ENCODE measurements at regions not wholly inside any gene's neighbourhood (a gene's known extent, or its start where the extent isn't known, plus 50 kb on each side); places are given as distances from the start of the nearest gene placed in this dataset.

DNA sequence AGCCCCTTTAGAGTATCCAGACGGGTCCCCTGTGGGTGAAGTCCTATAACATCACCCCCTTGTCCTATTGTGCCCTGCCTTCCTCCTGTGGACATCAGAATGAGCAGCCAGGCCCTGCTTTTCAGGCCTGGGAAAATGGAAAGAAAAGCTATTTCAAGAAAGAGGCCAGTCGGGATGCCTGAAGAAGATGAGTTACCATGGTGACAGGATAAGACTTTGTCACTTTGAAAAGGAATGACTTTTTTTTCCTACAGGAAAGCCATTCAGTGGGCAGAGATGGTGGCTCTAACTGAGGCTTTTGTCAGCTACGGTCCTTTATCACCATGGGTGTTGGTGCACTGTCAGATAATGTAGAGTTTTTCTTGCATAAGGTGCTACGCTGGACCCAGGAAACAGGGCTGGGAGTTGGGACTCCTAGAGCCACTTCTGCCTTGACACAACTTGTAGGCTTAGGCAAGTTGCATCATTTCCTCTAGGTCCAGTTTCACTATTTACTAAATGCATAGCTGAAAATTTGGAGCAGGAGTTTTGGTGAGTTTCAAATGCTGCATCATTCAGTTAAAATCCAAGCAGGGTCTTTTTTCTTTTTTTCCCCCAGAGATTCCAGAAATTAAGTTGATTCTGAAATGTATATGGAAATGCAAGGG lies 179.0 kb upstream of the ADRA1D start:
- no peak for DNase-seq

DNA sequence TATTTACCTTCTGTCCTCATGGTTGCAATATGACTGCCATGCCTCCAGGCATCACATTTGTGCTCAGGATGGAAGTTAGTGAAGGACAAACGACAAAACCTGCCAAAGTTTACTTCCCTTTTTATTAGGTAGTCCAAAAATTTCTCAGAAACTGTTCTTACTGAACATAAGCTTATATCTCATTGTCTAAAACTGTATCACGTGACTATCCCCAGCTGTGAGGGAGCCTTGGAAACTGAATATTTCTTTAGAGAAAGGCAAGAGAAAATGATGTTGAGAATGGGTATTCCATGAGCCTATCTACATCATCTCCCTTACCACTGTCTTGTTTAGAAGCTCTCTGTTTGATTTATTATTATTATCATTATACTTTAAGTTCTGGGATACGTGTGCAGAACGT lies 169.1 kb upstream of the ADRA1D start:
- no peak for DNase-seq

DNA sequence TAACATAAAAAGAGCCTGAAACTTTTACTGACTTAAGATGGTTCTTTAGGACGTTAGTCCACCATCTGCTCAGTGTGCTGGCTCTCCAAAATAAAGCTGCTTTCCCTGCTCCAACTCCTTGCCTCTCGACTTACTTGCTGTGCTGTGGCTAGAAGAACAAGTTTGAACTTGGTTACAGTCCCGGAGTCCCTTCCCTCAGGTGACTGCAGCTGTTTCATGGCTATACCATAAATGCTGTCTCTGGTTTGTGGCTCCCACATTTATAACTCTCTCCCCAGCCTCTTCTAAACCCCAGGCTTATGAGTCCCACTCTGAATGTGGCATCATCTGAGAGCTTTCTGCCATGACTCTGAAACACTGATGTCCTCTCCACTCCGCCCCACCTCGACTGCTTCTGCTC lies 166.2 kb upstream of the ADRA1D start:
- DNase-seq: no peak

DNA sequence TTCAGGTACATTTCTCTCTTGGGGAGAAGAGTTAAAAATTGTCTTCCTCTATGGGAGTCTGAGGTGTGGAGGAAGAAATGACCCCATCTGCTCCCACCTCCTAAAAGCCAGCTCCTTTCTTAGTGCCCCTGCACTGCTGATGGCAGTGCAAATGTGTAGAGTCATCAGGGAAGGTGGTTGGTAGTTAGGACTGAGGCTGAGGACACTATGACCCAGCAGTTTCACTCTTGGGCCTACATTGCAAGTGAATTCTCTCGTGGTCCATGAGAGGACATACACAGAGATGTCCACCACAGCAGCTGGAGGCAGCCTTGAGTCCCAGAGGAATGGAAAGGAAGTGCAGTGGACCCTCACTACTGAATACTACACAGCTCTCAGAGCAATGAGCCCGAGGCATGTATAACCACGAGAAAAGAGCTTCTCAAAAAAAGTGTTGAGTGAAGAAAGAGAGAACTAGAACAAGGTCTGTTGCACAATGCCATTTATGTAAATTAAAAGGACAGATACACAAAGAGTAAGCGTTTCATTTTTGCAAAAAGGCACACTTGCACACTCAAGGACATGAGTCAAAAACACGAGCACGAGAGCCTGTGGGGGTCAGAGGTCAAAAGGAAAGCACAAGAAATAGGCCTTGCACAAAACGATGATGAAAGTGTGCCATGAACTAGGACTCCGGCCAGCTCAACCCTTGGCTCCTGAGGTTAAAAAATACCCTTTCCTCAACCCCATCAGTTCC lies 164.4 kb upstream of the ADRA1D start:
- DNase-seq: no peak

DNA sequence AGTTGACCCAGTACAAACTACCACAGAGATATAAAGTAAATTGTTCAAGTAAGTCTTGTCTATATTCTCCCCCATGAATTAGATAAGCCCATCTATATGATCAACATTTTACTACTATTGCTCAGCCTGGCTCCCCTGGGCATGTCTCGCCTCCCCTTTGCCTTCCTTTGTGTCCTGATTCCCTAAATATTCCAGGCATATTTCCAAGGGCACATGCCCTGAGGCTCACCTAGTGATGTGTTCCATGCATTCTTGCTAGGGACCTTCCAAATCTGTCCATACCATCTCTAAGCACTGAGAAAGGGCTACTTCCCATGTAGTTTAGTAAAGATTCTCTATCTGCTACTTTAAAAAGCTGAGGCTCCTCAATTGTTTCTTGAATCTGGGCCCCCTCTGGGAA lies 163.1 kb upstream of the ADRA1D start:
- no peak for DNase-seq

DNA sequence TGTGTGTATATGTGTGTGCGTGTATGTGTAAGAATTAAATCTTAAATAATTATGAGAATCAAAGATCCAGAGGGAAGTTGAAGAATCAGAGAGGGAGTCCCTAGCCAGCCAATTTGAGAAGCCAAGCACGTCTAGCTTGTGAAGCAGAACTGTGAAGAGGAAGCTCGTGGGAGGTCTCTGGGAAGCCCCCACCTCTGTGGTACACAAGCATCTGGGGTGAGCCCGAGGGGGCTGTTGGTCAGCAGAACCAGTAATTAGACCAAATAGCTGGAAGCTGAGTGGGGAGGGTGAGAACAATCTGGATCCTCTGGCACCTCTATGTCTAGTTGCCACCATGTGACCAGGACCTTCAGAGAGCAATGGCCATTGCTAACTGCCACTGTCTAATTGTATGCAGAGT lies 162.7 kb upstream of the ADRA1D start:
- no peak for DNase-seq

DNA sequence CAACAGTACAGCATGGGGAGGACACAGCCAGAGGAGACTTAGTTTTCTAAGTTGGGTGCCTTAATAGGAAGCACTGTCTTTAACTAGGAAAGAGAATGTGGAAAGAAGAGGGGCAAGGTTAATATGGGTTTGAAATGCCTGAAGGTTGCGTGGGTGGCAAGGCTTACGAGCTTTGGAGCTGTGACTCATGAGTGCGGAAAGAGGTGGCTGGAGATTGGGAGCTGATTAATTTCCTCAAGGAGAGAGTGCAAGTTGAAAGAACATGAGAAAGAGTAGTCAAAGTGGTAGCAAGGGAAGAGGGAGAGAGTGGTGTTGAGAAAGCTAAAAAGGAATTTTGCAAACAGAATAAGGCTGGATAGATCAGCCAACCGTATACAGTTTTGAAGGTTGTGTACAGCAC lies 157.5 kb upstream of the ADRA1D start:
- no peak for DNase-seq

DNA sequence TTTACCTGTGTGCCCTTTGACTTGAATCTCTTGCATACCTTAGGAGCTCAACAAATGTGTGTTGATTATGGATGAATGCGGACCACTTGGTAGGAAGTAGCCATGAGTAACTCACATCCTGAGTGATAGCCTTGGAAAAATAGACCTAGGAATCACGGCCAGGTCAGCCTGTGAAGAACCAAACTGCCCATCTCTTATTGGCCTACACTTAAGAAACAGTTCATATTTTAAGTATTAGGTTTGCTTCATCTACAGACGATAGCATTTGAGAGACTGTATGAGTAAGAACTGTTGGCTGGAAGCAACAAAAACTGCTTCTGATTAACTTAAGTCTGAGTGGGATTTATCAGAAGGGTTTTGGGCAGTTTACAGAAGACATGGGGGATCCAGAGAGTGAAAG lies 152.5 kb upstream of the ADRA1D start:
- no peak for DNase-seq

DNA sequence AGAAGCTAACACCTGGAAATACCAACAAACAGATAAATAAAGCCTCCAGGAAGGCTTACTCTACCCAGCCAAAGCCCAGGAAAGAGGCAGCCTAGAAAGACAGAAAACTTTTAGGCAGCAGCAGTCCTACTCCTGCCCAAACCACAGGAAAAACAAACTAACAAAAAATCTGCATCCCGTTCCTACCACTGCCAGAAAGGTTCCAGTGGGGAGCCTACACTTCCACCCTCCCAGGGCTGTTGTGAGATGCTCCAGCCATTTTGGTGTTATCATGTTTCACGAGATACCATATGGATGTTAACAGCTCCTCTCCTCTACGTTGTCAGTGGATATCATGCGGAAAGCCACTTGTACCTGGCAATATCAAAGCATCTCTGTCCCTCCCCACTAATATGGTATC lies 135.9 kb upstream of the ADRA1D start:
- no peak for DNase-seq

DNA sequence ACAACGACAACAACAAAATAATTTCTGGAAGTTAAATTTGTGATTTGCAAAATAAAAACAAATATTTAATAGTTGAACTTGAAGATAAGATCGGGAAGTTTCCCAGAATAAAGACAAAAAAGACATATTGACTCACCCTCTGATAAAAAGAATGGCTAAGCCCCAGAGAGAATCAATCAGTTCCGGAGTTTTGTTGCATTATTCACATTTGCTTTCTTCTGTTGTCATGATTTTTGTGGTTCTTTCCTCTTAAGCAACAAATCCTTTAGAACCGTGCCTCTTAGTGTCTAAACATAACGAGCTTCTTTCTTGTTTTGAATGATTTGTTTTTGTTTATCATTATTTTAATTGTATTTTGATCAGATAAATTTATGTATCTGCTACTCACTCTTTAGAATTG lies 134.9 kb upstream of the ADRA1D start:
- DNase-seq: no peak

DNA sequence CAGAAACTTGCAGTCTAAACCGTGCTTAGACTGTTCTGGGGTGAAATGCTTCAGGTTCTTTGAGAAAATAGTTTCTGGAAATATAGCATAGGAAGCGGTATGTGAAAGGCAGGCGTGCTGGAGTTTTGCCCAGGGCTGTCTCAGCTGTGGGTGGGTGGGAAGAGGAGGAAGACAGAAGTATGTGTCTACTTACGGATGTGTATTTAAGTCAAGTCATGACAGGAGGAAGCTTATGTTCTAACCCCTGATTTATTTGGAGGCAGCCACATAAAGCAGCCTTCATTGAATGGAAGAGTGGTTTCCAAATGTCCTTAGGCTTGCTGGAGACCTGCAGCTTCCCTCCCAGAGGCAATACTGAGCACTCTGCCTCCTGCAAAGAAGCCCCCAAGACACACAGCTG lies 126.8 kb upstream of the ADRA1D start:
- DNase-seq: no peak

DNA sequence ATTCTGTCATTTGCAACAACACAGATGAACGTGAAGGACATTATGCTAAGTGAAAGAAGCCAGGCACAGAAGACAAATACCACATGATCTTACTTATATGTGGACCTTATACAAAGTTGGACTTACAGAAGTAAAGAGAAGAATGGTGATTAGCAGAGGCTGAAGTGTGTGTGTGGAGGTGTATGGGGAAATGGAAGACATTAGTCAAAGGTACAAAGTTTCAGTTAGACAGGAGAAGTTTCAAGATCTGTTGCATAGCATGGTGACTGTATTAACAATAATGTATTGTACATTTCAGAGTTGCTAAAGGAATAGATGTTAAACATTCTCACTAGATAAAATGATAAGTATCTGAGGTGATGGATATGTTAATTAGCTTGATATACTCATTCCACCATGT lies 124.4 kb upstream of the ADRA1D start:
- no peak for DNase-seq

DNA sequence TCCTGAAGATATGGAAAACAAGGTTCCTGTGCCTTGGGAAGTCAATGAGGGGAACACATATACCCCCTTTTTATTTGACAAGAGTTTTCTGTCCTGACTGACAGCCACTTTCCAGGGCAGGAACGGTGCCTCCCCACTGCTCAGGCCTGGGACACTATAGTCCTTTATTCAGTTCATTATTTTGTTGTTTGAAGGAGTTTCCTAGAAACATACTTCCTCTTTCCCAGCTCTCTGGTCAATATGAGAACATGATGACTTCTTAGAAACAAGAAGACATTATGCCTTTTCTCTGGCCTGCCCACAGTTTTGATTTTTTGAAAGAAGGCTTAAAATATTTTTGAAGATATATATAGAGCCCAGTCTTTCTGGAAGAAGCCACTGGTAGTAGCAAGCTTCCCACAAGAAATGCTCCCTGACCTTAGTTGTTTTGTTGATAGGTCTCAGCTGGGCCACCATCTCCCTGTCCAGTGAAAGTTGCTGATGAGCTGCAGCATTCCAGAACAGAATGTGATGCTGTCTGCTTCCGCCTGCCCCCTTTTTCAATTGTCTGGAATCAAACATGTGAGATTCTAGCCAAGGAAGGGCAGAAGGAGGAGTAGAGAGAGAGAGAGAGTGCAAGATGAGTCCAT lies 122.7 kb upstream of the ADRA1D start:
- no peak for DNase-seq

DNA sequence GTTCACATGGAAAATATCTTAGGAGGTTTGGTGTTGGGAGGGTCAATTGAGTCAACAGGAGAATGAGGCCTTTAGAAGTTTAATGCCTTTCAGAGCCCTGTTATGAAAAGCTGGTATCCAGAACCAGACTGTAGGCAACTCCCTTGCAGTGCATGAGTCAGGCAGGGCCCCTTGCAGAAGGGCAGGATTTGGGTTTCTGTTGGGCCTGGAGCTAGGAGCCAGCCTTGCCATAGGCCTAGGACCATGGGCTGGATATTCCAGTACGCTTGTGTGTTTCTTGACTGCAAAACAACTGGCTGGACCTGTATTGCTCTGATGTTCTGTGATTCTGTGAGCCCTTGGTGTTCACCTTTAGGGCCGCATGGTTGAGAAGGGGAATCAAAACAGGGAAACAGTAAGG lies 121.8 kb upstream of the ADRA1D start:
- DNase-seq: no peak

DNA sequence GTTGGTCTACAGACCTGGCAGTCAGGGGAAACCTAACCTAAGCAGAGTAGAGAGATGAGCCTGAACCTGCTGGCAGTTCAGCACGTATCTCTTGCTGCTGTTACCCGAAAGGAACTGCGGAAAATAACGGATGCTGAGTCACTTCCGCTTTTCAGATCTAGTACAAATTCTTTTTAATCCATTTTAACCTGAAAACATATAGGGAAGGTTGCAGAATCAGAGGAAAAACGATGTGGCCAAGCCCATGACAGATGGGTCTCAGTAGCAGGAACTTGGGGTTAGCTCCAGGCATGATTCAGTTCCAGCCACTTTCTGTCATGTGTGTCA lies 120.7 kb upstream of the ADRA1D start:
- DNase-seq: no peak

DNA sequence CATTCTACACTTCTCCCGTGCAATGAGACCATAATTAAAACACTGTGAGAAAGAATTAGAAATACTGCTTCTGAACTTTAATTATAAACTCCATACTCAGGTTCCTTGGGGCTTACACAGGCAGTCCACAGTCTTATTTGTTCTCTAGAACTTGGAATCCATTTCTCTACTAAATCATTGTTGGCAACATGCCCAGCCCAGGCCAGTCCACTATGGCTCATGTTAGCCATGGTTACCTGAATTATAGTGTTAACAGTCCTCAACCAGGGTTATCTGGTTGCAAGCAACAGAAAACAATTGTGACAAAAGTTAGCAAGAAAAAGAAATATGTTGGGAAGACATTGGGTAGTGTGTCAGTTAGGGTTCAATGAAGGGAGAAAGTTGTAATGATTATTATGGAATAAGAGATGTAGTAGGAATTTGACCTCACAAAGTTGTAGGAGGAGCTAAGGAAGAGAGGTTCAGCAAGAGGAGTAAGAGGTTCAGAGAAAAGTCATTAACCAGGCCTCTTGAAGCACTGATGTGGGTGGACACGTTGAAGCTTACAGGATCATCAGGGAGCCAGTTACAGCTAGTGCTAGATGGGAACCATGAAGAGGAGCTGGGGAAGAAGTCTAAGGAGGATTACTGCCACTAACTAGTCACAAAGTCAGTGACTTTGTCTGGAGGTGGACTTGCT lies 120.2 kb upstream of the ADRA1D start:
- DNase-seq: no peak

DNA sequence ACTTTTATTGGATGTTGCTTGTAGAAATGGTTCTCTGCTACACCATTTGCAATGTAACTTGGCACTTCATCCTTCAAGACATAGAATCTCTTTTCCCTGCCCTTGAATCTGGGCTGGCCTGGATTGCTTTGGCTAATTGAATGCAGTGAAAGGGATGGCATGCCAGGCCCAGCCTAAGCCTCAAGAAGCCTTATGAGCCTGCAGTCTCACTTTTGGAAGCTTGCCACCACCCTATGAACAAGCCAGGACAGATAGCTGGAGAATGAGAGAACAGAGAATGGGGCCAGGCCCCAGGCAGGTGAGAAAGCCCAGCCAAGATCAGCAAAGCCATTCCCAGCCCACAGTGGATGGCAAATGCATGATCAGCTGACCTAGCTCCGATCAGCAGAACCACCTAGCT lies 117.0 kb upstream of the ADRA1D start:
- no peak for DNase-seq

DNA sequence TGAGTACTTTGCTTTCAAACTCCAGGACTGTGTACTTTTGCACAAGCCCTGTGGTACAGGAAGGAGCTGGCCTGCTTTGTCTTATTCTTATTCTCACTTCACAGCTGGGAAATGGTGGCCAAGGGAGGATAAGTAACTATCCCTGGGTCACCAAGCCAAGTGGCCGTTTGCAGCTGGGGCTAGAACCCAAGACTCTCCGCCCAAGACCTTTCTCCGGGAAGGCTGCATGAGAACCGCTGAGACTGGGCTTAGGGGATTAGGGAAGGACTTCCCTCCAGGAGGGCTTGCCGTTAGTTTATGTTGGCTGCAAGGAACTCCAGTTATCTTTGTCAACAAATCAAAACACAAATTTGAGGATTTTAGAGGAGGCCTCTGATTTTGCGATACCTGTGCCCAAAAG lies 109.5 kb upstream of the ADRA1D start:
- DNase-seq: no peak

DNA sequence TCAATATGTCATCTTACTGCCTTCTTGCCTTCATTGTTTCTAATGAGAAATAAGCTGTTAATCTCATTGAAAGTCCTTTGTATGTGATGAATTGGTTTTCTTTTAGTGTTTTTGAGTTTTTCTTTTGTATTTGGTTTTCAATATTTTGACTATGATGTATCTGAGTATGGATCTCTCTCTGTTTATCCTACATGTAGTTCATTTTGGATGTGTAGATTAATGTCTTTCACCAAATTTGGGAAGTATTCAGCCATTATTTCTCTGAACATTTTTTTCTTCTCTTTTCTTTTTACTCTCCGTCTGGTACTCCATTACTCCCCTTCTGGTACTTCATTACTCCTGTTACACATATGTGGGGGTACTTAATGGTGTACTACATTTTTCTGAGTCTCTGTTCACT lies 103.3 kb upstream of the ADRA1D start:
- DNase-seq: no peak

DNA sequence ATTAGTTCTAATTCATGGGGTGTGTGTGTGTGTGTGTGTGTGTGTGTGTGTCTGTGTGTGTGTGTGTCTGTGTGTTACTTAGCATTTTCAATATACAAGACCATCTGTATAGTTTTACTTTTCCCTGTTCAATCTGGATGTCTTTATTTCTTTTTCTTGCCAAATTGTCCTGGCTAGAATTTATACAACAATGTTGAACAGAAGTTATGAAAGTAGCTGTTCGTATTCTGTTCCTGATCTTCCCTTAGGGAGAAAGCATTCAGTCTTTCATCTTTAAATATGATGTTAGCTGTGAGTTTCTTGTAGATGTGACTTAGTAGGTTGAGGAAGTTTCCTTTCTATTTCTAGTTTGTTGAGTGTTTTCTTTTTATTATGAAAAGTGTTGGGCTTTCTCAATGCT lies 101.0 kb upstream of the ADRA1D start:
- DNase-seq: no peak

DNA sequence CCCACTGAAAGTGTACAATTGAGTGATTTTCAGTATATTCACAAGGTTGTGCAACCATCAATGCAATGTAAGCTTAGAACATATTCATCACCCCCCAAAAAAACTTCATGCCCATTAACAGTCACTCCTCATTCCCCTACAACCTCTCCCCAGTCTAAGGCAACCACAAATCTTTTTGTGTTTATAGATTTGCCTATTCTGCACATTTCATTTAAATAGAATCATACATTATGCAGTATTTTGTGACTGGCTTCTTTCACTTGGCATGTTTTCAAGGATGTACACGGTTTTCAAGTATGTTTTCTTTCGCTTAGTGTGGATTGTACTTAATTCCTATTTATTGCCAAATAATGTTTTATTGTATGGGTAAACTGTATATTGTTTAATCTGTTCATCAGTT lies 95.6 kb upstream of the ADRA1D start:
- no peak for DNase-seq

DNA sequence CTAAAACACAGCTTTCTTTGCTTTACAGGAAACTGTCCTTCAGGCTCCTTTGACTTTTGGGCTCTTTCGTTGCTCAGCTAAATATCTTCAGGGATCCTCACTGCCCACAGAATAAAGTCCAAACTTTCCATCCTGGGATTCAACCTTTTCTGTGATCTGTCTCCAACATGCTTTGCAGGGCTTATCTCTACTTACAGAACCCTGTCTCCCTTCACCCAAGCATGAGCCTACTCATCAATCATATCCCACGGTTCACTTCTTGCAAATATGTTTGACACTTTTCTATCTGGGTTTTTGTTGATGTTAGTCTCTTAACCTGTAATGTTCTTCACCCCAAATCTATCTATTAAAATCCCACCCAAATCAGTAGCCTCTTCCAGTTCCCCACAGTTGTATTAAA lies 93.5 kb upstream of the ADRA1D start:
- no peak for DNase-seq

DNA sequence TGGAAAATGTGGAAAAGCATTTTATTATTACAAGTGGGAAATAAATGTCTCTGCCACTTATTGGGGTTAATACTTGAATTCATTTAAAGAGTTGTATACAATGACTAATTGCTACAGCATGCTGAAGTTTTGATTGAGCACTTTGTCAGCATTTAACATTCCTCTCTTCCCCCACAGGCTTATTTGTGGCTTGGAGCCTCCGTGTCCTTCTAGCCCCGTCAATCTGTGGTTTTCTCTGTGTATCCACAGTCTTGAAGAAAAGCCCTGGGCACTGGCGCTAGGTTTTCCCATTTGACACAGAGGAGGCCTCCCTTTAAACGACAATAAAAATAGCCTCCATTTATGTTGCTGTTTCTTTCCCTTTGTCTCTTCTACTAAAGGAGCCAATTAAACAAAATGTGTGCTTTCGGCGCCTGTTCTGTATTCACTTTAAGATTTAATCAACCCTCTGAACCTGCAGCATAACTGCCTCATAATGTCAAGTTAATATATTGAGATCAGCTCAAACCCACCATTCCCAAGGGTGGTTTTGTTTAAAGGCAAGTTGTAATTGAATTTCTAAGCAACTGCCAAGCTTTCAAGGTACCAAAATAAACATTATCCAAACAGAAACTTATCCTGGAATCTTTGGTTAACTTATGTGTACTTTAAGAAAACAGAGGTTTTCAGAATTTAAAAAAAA lies 92.9 kb upstream of the ADRA1D start:
- DNase-seq: no peak

DNA sequence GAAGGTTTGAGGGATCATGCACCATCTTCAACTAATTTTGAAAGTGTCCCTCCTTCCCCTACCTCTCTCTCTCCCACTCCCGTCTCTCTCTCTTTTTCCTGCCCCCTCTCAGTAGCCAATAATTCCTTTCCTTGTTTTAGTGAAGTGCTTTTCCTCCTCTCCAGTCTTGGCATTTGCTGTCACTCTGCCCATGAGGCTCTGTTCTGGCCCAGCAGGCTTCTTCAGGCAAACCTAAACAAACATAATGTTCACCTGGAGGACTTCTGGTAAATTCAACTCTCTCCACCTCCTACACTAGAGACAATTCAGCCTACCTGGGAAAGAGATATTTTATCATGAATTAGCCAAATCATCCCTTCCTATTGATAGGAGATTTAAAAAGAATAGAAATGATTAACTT lies 86.6 kb upstream of the ADRA1D start:
- no peak for DNase-seq
